SK-N-SH (cell line): ENCODE measurements at regions not wholly inside any gene's neighbourhood (a gene's known extent, or its start where the extent isn't known, plus 50 kb on each side); places are given as distances from the start of the nearest gene placed in this dataset.

Source experiments
- EZH2phosphoT487 ChIP-seq: fragments of 200-600 bp; sonication (generic); IDR thresholded peaks from 2 replicates; pipeline ENCODE4 v1.6.1; 2017; ENCODE audit warnings: low read depth, mixed run types, mild to moderate bottlenecking, antibody characterized with exemption, moderate library complexity, borderline replicate concordance
- TF ChIP-seq, protein P1 (sequence below): fragments of 200-600 bp; sonication (generic); IDR thresholded peaks from 2 replicates; pipeline ENCODE4 v1.6.1; 2017; ENCODE audit warnings: antibody characterized with exemption, mild to moderate bottlenecking, moderate library complexity

- no peak for TF ChIP-seq EZH2phosphoT487
- TF ChIP-seq, protein P1, sequence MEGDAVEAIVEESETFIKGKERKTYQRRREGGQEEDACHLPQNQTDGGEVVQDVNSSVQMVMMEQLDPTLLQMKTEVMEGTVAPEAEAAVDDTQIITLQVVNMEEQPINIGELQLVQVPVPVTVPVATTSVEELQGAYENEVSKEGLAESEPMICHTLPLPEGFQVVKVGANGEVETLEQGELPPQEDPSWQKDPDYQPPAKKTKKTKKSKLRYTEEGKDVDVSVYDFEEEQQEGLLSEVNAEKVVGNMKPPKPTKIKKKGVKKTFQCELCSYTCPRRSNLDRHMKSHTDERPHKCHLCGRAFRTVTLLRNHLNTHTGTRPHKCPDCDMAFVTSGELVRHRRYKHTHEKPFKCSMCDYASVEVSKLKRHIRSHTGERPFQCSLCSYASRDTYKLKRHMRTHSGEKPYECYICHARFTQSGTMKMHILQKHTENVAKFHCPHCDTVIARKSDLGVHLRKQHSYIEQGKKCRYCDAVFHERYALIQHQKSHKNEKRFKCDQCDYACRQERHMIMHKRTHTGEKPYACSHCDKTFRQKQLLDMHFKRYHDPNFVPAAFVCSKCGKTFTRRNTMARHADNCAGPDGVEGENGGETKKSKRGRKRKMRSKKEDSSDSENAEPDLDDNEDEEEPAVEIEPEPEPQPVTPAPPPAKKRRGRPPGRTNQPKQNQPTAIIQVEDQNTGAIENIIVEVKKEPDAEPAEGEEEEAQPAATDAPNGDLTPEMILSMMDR = no peak
Observed at GRCh38 chr13:88384542-88384941, 713.4 kb downstream of the SLITRK5 start.
